ENCODE measurements at regions not wholly inside any gene's neighbourhood (a gene's known extent, or its start where the extent isn't known, plus 50 kb on each side); places are given as distances from the start of the nearest gene placed in this dataset.
"Not testable (repeated sequence)": the region's sequence is repeated elsewhere in the genome, so short reads cannot be mapped to it uniquely, and the experiment has no call there.

DNA sequence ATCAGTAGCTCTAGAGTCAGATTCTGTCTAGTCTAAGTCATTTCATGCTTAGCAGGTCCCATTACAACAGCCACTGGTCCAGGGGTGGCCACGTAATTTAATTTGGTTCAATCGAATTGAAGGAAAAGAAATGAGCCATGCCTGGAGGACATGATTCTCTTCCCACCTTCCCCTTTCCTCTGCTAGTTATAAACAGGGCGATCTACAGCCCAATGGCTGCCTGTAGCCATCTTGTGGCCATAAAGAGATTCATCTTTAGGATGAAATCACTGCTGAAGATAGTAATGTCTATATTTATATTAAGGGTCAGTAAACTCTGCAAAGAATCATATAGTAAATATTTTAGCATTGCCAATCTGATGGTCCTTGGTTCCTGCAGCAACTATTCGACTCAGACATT, 107.4 kb downstream of the SPDYE17 start:
- DNase-seq (ENCODE audit: low spot score), result not testable (repeated sequence)

DNA sequence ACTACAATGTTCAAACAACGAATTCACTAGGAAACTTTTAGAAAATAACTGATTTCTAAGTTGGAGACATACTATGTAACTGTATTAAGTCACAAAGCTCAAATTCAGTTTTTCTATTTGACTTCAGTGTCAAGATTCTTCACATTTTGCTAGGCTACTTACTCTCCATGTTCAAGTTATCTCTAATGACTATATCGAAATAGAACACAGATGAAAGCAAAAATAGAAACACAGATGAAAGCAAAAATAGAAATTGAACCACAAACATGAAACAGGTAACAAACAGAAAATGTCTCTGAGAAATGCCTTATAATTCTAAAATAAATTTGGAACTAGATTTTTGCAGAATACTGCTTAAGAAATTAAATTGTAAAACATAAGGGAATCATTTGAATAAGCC, 113.5 kb downstream of the SPDYE17 start:
- not testable (repeated sequence) for DNase-seq (ENCODE audit: low spot score)

DNA sequence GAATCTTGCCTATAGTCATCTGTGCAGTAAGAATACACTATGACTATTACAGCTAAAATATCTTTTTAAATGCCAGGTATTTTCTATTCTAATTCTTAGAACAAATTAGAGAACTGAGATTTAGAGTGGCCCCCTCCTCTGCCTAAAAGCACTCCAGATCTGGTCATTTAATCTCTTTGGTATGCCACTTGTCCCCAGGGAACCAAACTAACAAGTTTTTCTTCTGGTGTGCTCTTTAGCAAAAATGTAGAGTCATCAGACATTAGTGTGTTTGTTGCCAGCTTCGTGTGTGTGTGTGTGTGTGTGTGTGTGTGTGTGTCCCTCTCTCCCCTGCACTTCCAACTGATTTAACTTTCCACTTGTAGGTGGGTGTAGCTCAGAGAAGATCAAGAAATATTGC, 117.8 kb downstream of the SPDYE17 start:
- DNase-seq (ENCODE audit: low spot score), result not testable (repeated sequence)

DNA sequence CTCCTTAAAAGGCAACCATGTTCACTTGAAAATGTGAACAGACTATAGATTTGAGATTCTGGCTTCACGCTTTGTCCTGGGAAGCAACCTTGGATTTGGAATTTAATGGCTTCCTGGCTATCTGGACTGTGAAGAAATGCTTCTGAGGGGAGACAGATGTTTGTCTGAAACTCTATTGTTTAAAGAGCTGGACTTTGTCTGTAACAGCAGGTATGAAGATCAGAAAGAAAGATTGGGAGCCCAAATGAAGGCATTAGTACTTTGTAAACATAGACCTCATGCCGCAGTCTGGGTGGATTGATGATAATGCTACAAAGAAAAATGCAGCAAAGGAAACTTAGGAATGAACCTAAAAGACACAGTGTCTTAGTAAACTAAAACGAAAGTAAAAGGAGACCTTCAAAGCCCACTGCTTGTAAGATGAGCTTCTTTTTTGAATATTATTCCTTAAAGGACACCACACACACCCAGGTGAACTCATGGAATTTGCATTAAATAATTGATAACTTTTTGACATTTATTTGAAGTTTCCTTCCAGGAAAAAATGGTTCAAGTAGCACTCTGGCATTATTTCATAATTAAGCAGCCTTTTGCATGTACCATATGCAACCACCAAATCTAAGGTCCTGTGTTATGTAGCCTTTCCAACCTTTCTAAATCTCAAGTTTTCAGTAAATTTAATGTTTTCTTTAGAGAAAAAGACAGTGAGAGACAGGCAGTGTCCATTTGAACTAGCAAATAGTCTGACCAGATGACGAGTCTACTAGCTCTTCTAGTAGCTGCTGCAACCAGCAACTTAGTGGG, 119.9 kb downstream of the SPDYE17 start:
- not testable (repeated sequence) for DNase-seq (ENCODE audit: low spot score)

GRCh38 chr7:76904688-76905087, 127.5 kb downstream of the SPDYE17 start:
- DNase-seq (ENCODE audit: low spot score), result not testable (repeated sequence)

- DNase-seq (ENCODE audit: low spot score), result not testable (repeated sequence)
These were observed 130.0 kb downstream of the SPDYE17 start for GRCh38 chr7:76901944-76902710.

DNA sequence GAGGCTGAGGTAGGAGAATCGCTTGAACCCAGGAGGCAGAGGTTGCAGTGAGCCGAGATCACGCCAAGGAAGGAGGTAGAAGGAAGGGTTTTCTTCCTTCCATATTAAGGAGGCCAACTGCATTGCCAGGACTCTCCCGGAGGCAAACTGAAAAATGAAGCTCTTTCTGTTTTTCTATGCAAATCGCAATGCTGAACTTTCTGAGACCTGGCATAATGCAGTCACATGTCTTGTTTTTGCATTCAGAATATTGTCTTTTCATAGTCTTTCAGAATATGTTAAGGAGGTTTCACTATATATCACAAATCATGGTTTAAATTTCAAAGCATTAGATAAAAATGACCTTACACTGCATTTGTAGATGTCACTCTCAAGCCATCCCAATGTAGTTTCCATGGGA, 133.4 kb downstream of the SPDYE17 start:
- not testable (repeated sequence) for DNase-seq (ENCODE audit: low spot score)

GRCh38 chr7:76897007-76897406, 135.2 kb downstream of the SPDYE17 start:
- DNase-seq (ENCODE audit: low spot score), result not testable (repeated sequence)

DNA sequence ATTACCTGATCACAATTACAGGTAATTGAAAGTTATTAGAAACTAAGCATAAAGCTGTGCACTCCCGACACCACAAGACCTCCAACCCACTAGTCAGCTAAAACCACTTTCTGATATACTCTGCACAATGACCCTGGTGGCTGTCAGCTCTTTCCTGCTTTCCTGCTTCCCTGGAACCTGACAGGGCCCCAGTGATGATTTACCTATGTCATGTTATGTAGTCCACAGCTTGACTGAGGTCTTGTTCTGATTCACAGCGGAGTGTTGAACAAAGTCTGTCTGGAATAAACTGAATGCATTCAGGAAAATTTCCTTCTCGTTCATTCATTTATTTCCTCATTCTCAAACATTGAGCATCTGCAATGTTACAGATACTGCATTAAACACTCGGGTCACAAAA, 136.5 kb downstream of the SPDYE17 start:
- not testable (repeated sequence) for DNase-seq (ENCODE audit: low spot score)

DNA sequence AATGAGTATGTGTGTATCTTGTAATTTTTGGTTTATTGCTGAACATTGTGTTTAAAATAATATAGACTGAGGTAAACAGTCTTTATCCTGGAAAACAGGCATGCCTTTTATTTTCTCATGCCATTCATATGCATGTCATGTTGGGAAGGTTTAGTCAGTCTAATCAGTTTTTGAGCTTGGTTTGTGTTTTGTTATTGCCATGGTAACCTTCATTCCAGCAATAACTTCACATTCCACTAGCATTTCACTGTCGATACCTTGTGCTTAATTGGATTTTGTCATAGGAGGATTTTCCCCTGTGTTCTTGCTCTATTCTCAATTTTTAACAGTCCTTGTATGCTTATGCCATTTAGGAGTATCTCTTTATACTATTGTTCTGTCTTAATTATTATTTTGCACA, 140.4 kb downstream of the SPDYE17 start:
- not testable (repeated sequence) for DNase-seq (ENCODE audit: low spot score)

- DNase-seq (ENCODE audit: low spot score), result not testable (repeated sequence)
These were observed 152.3 kb downstream of the SPDYE17 start for GRCh38 chr7:76879733-76880288.

GRCh38 chr7:76875760-76876159, 156.4 kb downstream of the SPDYE17 start:
- not testable (repeated sequence) for DNase-seq (ENCODE audit: low spot score)

DNA sequence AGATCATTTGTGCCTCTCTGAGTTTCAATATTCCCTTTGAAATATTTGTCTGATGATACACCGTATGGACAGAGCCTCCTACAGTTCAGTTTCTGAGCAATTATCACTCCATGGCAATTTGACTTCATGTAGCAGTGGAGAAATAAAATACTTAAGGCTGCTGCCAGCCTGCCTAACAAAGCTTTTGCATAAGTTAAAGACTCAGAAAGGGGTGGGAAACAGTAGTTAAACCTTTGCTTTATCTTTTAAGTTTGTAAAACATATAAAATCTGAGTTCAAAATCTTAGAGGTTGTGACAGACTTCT, 161.7 kb downstream of the SPDYE17 start:
- DNase-seq (ENCODE audit: low spot score), result not testable (repeated sequence)

DNA sequence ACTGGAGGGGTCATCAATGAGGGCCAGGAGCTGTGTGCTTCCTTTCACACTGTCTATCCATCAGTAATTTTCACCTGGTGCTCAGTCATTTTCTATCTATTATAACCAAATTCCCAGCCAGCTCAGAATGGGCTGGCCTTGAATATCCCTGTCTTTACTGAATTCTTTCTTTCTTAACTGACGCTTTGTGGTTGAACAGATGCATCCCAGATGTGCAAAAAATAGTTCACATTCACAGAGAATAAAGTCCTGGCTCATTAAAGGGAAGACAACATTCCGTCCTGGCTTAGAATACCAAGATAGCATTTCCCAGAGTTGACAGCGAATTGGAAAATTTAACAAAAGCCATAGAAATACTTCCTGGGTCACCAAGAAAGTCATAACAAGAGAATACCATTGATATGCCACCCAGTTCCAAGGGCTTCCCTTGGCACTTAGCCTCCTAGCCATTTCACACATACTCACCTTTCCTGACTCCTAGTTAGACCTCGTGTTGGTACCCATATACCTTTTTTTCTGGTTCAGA, 164.7 kb downstream of the SPDYE17 start:
- DNase-seq (ENCODE audit: low spot score), result not testable (repeated sequence)

DNA sequence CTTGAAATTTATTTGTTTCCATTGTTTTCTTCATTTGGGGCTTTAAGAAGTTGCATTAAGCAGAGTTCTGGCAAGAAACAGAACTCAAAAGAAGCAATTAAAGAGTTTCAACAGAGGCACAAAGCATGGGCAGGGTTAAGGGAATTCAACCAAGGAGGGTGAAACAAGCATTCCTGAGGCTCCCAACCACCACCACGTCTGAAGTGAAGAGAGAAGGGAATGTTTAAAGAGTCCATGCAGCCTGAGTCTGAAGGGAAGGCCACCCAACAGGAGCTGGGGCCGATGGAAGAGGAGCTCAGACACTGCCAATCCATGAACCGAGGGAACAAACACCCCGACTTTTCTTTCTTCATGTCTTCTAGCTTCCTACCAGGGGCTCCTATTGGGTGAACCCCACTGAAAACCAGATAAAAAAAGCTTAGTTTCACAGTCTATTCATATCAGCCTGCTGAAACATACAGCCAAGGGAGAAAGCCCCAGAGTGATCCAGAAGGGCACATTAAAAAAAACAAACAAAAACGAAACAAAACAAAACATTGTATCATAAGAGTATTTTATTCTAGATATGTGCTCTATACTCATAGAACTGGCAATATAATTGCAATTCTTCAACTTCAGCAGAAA, 168.9 kb downstream of the SPDYE17 start:
- not testable (repeated sequence) for DNase-seq (ENCODE audit: low spot score)

- DNase-seq (ENCODE audit: low spot score), result not testable (repeated sequence)
These were observed 169.9 kb downstream of the SPDYE17 start for GRCh38 chr7:76862241-76862640.

DNA sequence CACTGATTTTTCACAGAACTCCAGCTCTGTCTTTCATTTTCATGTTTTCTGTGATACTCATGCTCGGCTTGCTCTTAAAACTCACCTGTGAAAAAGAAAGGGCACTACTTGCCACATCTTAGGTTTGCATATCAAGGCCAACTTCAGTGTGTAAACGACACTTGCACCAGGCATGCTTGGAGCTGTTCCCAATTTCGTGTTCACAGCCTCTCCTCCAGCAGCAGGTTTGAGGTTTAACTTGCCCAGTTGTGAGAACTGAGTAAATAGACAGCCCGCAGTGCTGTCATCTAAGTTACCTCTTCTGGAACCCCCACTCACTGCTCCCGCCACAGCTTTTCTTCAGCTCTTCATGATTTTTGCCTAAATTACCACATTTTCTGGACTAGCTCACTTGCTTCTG, 172.2 kb downstream of the SPDYE17 start:
- not testable (repeated sequence) for DNase-seq (ENCODE audit: low spot score)

- DNase-seq (ENCODE audit: low spot score), result not testable (repeated sequence)
These were observed 177.5 kb downstream of the SPDYE17 start for GRCh38 chr7:76854631-76855030.

GRCh38 chr7:76852787-76853584, 179.2 kb downstream of the SPDYE17 start:
- not testable (repeated sequence) for DNase-seq (ENCODE audit: low spot score)

GRCh38 chr7:76852362-76852761, 179.8 kb downstream of the SPDYE17 start:
- DNase-seq (ENCODE audit: low spot score), result not testable (repeated sequence)

DNA sequence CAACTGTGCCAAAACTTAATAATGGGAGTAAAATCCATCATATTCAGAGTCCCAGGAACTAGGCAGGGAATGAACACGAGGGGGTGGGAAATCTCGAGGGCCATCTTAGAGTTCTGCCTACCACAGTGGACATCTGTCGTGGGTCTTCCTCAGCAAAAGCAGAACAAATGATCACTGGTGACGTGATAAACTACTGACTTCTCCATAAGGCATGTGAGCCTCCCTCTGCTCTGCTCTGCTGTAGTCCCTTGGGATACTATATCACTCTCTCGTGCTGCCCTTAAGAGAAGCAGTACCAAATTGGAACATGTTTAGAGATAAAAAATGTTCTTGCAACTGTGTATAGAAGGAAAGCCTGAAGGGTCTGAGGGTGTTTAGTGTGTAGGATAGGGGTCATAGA, 180.5 kb downstream of the SPDYE17 start:
- not testable (repeated sequence) for DNase-seq (ENCODE audit: low spot score)

Data from NAMALWA (cell line).